ENCODE measurements at regions not wholly inside any gene's neighbourhood (a gene's known extent, or its start where the extent isn't known, plus 50 kb on each side); places are given as distances from the start of the nearest gene placed in this dataset.

GRCh38 chr6:19270616-19271015, 566.6 kb upstream of the ID4 start:
- intact Hi-C loops (cut with DNase I): no loop called here
- no peak for DNase-seq (ENCODE audit: low spot score)

GRCh38 chr6:19279273-19279684, 557.9 kb upstream of the ID4 start:
- no peak for DNase-seq (ENCODE audit: low spot score)
- intact Hi-C loops (cut with DNase I): no loop called here

GRCh38 chr6:19287928-19288327, 549.2 kb upstream of the ID4 start:
- DNase-seq (ENCODE audit: low spot score): no peak
- intact Hi-C loops (cut with DNase I): no loop called here

GRCh38 chr6:19289457-19289856, 547.7 kb upstream of the ID4 start:
- intact Hi-C loops (cut with DNase I): no loop called here
- DNase-seq (ENCODE audit: low spot score): no peak

GRCh38 chr6:19297880-19298279, 539.3 kb upstream of the ID4 start:
- intact Hi-C loops (cut with DNase I): no loop called here
- no peak for DNase-seq (ENCODE audit: low spot score)

- intact Hi-C loops (cut with DNase I): no loop called here
- DNase-seq (ENCODE audit: low spot score): no peak
These were observed 538.7 kb upstream of the ID4 start for GRCh38 chr6:19298421-19298820.

- DNase-seq (ENCODE audit: low spot score): no peak
- intact Hi-C loops (cut with DNase I): no loop called here
These were observed 538.0 kb upstream of the ID4 start for GRCh38 chr6:19299129-19299528.

- no peak for DNase-seq (ENCODE audit: low spot score)
- intact Hi-C loops (cut with DNase I): no loop called here
These were observed 535.2 kb upstream of the ID4 start for GRCh38 chr6:19301980-19302379.

GRCh38 chr6:19303383-19303782, 533.8 kb upstream of the ID4 start:
- DNase-seq (ENCODE audit: low spot score): no peak
- intact Hi-C loops (cut with DNase I): no loop called here

- DNase-seq (ENCODE audit: low spot score): no peak
- intact Hi-C loops (cut with DNase I): no loop called here
These were observed 527.5 kb upstream of the ID4 start for GRCh38 chr6:19309661-19310060.

GRCh38 chr6:19311786-19312185, 525.4 kb upstream of the ID4 start:
- DNase-seq (ENCODE audit: low spot score): no peak
- intact Hi-C loops (cut with DNase I): no loop called here

- intact Hi-C loops (cut with DNase I): no loop called here
These were observed 524.8 kb upstream of the ID4 start for GRCh38 chr6:19312241-19312978.

GRCh38 chr6:19317431-19317986, 519.7 kb upstream of the ID4 start:
- intact Hi-C loops (cut with DNase I): no loop called here
- DNase-seq (ENCODE audit: low spot score): no peak

More at GRCh38 chr6:19312241-19312978, 524.8 kb upstream of the ID4 start:
- DNase-seq (ENCODE audit: low spot score): no peak

- intact Hi-C loops (cut with DNase I): no loop called here
- DNase-seq (ENCODE audit: low spot score): no peak
These were observed 518.2 kb upstream of the ID4 start for GRCh38 chr6:19319005-19319404.

GRCh38 chr6:19320111-19320581, 517.0 kb upstream of the ID4 start:
- no peak for DNase-seq (ENCODE audit: low spot score)
- intact Hi-C loops (cut with DNase I): no loop called here

- intact Hi-C loops (cut with DNase I): no loop called here
- DNase-seq (ENCODE audit: low spot score): no peak
These were observed 514.3 kb upstream of the ID4 start for GRCh38 chr6:19322691-19323485.

GRCh38 chr6:19324376-19324775, 512.8 kb upstream of the ID4 start:
- DNase-seq (ENCODE audit: low spot score): no peak
- intact Hi-C loops (cut with DNase I): no loop called here

GRCh38 chr6:19325335-19325789, 511.8 kb upstream of the ID4 start:
- intact Hi-C loops (cut with DNase I): no loop called here

GRCh38 chr6:19327241-19327640, 509.9 kb upstream of the ID4 start:
- intact Hi-C loops (cut with DNase I): no loop called here
- DNase-seq (ENCODE audit: low spot score): no peak

More at GRCh38 chr6:19325335-19325789, 511.8 kb upstream of the ID4 start:
- DNase-seq (ENCODE audit: low spot score): no peak

GRCh38 chr6:19327661-19328060, 509.5 kb upstream of the ID4 start:
- no peak for DNase-seq (ENCODE audit: low spot score)
- intact Hi-C loops (cut with DNase I): no loop called here

GRCh38 chr6:19329078-19329477, 508.1 kb upstream of the ID4 start:
- intact Hi-C loops (cut with DNase I): no loop called here
- DNase-seq (ENCODE audit: low spot score): no peak
